Non-pigmented ciliary epithelial cell (primary cell): ENCODE measurements at regions not wholly inside any gene's neighbourhood (a gene's known extent, or its start where the extent isn't known, plus 50 kb on each side); places are given as distances from the start of the nearest gene placed in this dataset.
"Not testable (repeated sequence)": the region's sequence is repeated elsewhere in the genome, so short reads cannot be mapped to it uniquely, and the experiment has no call there.

ENCODE experiments used
- DNase-seq: peaks from one replicate; pipeline ENCODE4 v3.0.0-alpha.2; 2010; ENCODE audit warnings: low read depth

GRCh38 chr12:47410383-47410782 lies 295.4 kb downstream of the RPAP3 start:
- no peak for DNase-seq

GRCh38 chr12:47409310-47409987 lies 296.4 kb downstream of the RPAP3 start:
- no peak for DNase-seq

GRCh38 chr12:47408171-47408871 lies 297.5 kb downstream of the RPAP3 start:
- no peak for DNase-seq

- no peak for DNase-seq
These were observed 298.2 kb downstream of the RPAP3 start for GRCh38 chr12:47407463-47408129.

- DNase-seq, result no peak
These were observed 302.1 kb downstream of the RPAP3 start for GRCh38 chr12:47403681-47404080.

GRCh38 chr12:47401196-47401595 lies 304.6 kb downstream of the RPAP3 start:
- DNase-seq, result not testable (repeated sequence)

GRCh38 chr12:47400266-47400665 lies 305.6 kb downstream of the RPAP3 start:
- DNase-seq, result no peak

GRCh38 chr12:47397664-47398281 lies 308.1 kb downstream of the RPAP3 start:
- DNase-seq, result no peak

- DNase-seq, result no peak
These were observed 308.7 kb downstream of the RPAP3 start for GRCh38 chr12:47396902-47397663.

GRCh38 chr12:47394070-47394469 lies 311.8 kb downstream of the RPAP3 start:
- no peak for DNase-seq

GRCh38 chr12:47393403-47393790 lies 312.4 kb downstream of the RPAP3 start:
- no peak for DNase-seq

- DNase-seq, result no peak
These were observed 311.8 kb upstream of the AMIGO2 start for GRCh38 chr12:47391566-47391965.

- no peak for DNase-seq
These were observed 309.0 kb upstream of the AMIGO2 start for GRCh38 chr12:47388712-47389111.

GRCh38 chr12:47387994-47388393 lies 308.2 kb upstream of the AMIGO2 start:
- no peak for DNase-seq

- DNase-seq, result no peak
These were observed 305.9 kb upstream of the AMIGO2 start for GRCh38 chr12:47385653-47386052.

- DNase-seq, result no peak
These were observed 304.2 kb upstream of the AMIGO2 start for GRCh38 chr12:47383942-47384341.

- no peak for DNase-seq
These were observed 302.5 kb upstream of the AMIGO2 start for GRCh38 chr12:47382305-47382704.

- no peak for DNase-seq
These were observed 299.1 kb upstream of the AMIGO2 start for GRCh38 chr12:47378907-47379306.

GRCh38 chr12:47378222-47378582 lies 298.4 kb upstream of the AMIGO2 start:
- DNase-seq, result no peak

- DNase-seq, result peak; percentile 94
These were observed 297.9 kb upstream of the AMIGO2 start for GRCh38 chr12:47377414-47378221.

GRCh38 chr12:47376927-47377326 lies 297.2 kb upstream of the AMIGO2 start:
- DNase-seq, result no peak
